ENCODE measurements at regions not wholly inside any gene's neighbourhood (a gene's known extent, or its start where the extent isn't known, plus 50 kb on each side); places are given as distances from the start of the nearest gene placed in this dataset.

DNA sequence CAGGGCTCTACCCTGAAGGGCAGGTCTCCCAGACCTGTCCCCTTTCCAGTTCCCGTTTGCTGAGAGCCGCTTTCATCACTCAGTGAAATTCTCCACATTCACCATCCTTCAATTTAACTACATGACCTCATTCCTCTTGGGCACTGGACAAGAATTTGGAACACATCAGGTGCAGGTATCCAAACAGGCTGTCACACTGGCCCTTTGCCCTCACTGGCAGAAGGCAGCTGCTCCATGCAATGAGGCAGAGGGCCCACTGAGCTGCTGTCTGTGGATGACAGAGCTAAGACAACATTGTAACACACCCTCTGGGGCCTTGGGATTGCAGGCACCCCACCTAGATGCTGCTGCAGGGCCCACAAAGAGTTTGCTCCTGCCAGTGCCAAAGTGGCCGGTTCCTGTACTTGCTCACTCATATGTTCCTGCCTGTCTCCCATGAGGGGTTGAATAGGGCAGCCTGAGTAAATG is 55.1 kb downstream of the ACTL7B start:
- Histone ChIP-seq H3K4me3 (ENCODE audit: low read depth in 1 of 3, low read length in 3 of 3) (no peak overlapping the region), H3K9me3 (ENCODE audit: control insufficient read depth in 4 of 4, low read length in 3 of 4) (no peaks in the 10 kb centered on the region), H3K9ac (ENCODE audit: low read depth in 1 of 2, low read length in 2 of 2) (no peak overlapping the region), H3K4me1 (ENCODE audit: control insufficient read depth in 4 of 4, insufficient read depth in 4 of 4, low read length in 3 of 4) (no peaks in the 10 kb centered on the region), H3K36me3 (ENCODE audit: control insufficient read depth in 4 of 4, insufficient read depth in 3 of 4, low read depth in 1 of 4, low read length in 3 of 4) (no peaks in the 10 kb centered on the region), H3K27me3 (ENCODE audit: control insufficient read depth in 4 of 4, insufficient read depth in 4 of 4, low read length in 3 of 4) (peaks cover 0 to 2% (median 0%) of the 10 kb centered on the region in 4 donors), H3K27ac (ENCODE audit: low read depth in 1 of 2, low read length in 2 of 2) (no peak overlapping the region)
- WGBS = 79% methylated on average over 3 of the region's 3 CpGs
- TF ChIP-seq HNF4G (IDR thresholded peaks at IDR 0.05) (no peak), FOXA2 (IDR thresholded peaks at IDR 0.05) (no peak), RXRA (IDR thresholded peaks at IDR 0.05) (no peak)
- DNase-seq (ENCODE audit: low spot score) = no peak

DNA sequence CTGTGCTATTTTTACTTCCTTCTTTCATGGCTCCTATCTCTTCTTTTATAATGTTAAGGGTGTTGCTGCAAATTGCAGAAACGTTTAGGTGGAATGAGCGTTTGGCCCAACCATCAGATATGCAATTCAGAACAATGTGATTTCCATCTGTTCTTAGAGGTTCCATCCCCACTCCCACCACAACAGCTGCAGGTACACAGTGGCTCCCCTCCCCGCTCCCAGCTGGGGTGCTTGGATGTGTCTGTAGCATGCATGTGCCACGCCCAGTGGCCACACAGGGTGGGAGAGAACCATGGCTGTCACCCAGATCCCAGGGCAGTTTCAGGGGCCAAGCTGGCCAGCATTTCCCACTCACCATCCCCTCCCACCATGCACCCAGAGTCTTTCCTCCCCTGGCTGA is 62.2 kb downstream of the ACTL7B start:
- H3K4me3 ChIP-seq (ENCODE audit: low read depth in 1 of 3, low read length in 3 of 3) = no peak overlapping the region
- 93% methylated on average over 4 of the region's 4 CpGs for WGBS
- H3K4me1 ChIP-seq (ENCODE audit: control insufficient read depth in 4 of 4, insufficient read depth in 4 of 4, low read length in 3 of 4) = no peaks in the 10 kb centered on the region
- H3K9me3 ChIP-seq (ENCODE audit: control insufficient read depth in 4 of 4, low read length in 3 of 4) = peaks cover 0 to 2% (median under 1%) of the 10 kb centered on the region in 4 donors
- no peak for DNase-seq (ENCODE audit: low spot score)
- H3K27me3 ChIP-seq (ENCODE audit: control insufficient read depth in 4 of 4, insufficient read depth in 4 of 4, low read length in 3 of 4) = no peaks in the 10 kb centered on the region
- no peaks in the 10 kb centered on the region for H3K36me3 ChIP-seq (ENCODE audit: control insufficient read depth in 4 of 4, insufficient read depth in 3 of 4, low read depth in 1 of 4, low read length in 3 of 4)
- TF ChIP-seq SP1 (IDR thresholded peaks at IDR 0.05) = no peak
- no peak for TF ChIP-seq MAX (IDR thresholded peaks at IDR 0.05)
- no peak for TF ChIP-seq RXRA (IDR thresholded peaks at IDR 0.05)
- TF ChIP-seq CTCF (IDR thresholded peaks at IDR 0.05; ENCODE audit: low read depth, low read length, missing input control) = no peak
- no peak for TF ChIP-seq JUND (IDR thresholded peaks at IDR 0.05)
- TF ChIP-seq NR2F2 (IDR thresholded peaks at IDR 0.05) = no peak
- TF ChIP-seq RAD21 (IDR thresholded peaks at IDR 0.05) = no peak
- no peak for TF ChIP-seq FOXA1 (IDR thresholded peaks at IDR 0.05)
- no peak for TF ChIP-seq GABPA (IDR thresholded peaks at IDR 0.05 in 1 of 2, conservative IDR thresholded peaks at IDR 0.05 in 1 of 2)
- no peak for TF ChIP-seq HNF4G (IDR thresholded peaks at IDR 0.05)
- TF ChIP-seq HNF4A (conservative IDR thresholded peaks at IDR 0.05) = no peak
- TF ChIP-seq FOXA2 (IDR thresholded peaks at IDR 0.05) = no peak
- TF ChIP-seq ZBTB33 (IDR thresholded peaks at IDR 0.05) = no peak
- no peak for TF ChIP-seq REST (IDR thresholded peaks at IDR 0.05)
- no peak overlapping the region for H3K9ac ChIP-seq (ENCODE audit: low read depth in 1 of 2, low read length in 2 of 2)
- no peak overlapping the region for H3K27ac ChIP-seq (ENCODE audit: low read depth in 1 of 2, low read length in 2 of 2)
